Suppressor macrophage treated with lipopolysaccharide for 1 hour (primary cell): ENCODE measurements at regions not wholly inside any gene's neighbourhood (a gene's known extent, or its start where the extent isn't known, plus 50 kb on each side); places are given as distances from the start of the nearest gene placed in this dataset.
"Not testable (repeated sequence)": the region's sequence is repeated elsewhere in the genome, so short reads cannot be mapped to it uniquely, and the experiment has no call there.

Experiments used
- DNase-seq, 3 donors: peaks; one replicate each; pipeline ENCODE4 v3.0.0-alpha.2; 2020 to 2022

GRCh38 chr2:7649461-7650228 lies 732.4 kb downstream of the RNF144A start:
- DNase-seq = no peak

DNA sequence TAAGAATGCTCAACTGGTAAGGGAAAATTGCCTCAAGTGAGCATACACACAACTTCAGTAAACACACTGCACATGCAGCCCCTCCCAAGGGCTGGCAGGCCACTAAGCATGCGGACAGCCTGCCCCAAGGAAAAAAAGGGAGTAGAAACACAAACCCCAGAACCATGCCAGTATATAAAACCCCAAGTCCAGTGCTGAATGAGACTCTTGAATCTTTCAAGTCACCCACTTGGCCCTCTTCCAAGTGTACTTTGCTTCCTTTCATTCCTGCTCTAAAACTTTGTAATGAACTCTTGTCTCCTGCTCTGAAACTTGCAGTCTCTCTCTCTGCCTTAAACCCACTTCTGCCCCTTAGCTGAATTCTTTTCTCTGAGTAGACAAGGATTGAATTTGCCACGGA lies 736.4 kb downstream of the RNF144A start:
- no peak for DNase-seq

GRCh38 chr2:7655629-7656028 lies 738.4 kb downstream of the RNF144A start:
- no peak for DNase-seq

GRCh38 chr2:7657526-7657925 lies 740.3 kb downstream of the RNF144A start:
- not testable (repeated sequence) for DNase-seq

GRCh38 chr2:7658486-7658885 lies 741.3 kb downstream of the RNF144A start:
- no peak for DNase-seq

- DNase-seq = no peak
These were observed 743.6 kb downstream of the RNF144A start for GRCh38 chr2:7660816-7661215.

GRCh38 chr2:7661502-7661901 lies 744.3 kb downstream of the RNF144A start:
- DNase-seq = no peak

DNA sequence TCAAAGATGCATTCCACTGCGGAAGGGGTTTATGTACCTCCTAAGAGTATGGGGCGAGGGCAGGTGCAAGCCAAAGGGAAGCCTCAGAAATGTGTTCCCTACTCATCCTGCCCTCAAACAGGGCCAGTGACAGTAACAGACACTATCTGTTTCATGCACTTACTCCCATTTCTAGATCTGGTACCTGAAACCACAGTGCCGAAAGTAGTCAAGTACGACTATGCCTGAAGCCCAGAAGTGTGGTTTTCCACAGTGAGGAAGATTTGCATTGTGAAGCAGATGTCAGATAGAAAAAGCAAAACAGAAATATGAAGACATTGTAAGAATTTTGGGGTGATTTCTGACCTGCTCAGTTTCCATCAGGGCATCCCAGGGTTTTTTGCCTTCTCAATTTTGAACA lies 748.7 kb downstream of the RNF144A start:
- DNase-seq = no peak

DNA sequence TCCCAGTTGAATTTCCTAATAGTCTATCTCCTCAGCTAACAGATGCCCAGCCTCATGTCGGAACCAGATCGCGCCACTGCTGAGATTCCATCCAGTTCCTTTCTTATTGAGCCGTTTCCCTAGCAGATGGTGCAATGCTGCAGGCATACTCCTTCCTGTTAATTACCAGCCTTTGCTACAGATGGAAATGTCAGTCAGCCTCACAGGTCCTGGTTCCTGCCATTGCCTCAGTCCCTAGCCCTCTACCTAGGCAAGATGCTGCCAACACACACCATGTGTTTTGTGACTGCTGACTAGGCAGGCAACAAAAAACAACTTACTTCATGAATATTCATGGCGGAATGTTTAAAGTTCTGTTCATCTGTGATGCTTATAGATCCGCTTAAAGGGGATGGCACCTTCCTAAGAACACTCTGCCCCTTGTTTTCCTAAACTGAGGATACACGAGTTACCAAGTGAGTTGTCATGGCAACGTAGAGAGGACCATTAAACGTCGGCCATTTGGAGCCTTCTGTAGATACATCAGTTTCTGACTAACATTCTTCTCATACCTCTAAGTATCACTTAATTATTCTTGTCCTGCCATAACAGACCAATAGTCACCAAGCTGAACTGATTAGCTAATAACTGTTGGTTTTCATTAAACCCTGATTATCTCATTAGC lies 749.5 kb downstream of the RNF144A start:
- DNase-seq = no peak

DNA sequence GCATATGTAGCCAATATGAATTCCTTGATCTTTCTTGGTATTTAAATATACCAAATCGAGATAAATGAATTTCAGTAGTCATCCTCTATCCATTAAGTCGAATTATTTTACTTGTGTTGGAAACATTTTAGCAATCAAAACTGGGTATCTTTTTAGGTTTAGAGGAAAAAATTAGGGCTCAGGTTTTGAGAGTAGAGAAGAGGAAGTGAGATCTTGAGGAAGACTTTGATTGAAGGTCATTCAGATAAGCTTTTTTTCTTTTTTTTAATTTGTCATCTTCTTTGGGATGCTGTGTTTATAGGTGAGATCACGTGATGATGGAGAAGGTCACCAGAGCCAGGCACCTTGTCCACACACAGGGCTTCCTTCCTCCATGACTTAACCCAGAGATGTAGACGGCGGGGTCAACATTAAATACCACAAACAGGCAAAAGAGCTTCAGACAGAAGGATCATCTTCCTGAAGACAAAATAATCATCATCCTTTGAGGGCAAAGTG lies 750.1 kb downstream of the RNF144A start:
- no peak for DNase-seq

- no peak for DNase-seq
These were observed 753.9 kb downstream of the RNF144A start for GRCh38 chr2:7670905-7671641.

DNA sequence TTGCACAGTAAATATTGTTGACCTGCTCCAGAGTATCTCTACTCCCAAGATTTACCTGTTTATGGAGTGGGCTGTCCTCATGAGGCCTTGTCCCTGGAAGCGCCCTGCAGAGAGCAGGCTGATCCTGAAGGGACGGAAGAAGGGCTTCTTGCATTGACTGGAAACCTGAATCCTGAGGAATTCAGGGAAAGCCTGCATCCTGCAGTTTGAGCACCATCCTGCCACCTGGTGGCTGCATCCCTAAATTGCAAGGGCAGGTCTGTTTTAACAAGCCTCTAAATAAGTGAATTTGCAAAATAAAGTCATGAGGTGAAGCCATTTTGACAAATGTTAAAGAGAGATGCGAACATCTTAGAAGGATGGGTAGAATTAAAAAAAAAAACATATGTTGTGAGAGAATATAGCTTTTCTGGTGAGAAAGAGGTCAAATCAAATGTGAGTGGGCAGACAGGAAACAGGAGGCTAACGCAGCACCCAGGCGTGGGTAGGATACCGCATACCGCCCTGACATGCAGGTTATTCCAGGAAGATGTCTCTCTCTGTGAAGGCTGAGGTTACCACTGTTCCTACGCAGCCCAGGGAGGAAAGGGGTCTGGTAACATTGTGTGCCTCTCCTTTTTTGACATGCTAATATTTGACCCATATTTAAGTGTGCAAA lies 754.9 kb downstream of the RNF144A start:
- peak; percentile 63 to 83 (median 77) for DNase-seq

DNA sequence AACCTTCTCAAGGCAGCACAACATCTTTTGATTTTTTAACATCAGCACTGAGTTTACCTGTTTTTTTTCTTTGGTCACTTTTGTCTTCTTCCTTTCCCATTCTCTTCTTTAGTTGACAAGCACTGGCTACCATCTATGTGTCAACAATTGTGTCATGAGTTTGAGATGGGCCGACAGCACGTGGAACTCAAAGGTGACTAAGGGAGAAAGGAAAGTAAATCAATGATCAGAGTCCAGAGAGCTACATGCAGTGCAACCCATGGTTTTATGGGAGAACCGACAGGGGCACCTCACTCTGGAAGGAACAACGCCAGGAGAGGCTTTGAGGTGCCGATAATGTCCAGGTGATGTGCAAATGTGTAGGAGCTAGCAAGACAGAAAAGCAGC lies 755.5 kb downstream of the RNF144A start:
- no peak for DNase-seq

- DNase-seq = no peak
These were observed 755.9 kb downstream of the RNF144A start for GRCh38 chr2:7673101-7673500.

DNA sequence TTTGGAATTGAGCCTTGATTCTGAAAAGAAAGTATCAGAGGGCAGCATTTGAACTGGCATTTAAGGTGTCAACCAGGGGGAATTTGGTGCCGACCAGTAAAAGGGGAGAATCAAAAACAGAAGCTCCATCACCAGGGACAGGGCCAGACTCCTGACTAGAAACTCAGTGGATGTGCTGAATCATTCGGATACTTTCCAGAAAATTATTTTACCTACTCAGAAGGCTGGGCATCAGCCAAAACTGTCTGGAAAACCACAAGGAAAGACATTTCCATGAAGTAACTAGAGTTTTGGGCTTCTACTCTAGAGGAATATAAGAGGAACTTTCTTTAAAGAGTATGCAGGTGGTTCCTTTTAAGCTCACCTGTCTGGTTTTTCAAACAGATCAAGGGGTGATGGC lies 756.6 kb downstream of the RNF144A start:
- no peak for DNase-seq

GRCh38 chr2:7674606-7675005 lies 757.4 kb downstream of the RNF144A start:
- no peak for DNase-seq

DNA sequence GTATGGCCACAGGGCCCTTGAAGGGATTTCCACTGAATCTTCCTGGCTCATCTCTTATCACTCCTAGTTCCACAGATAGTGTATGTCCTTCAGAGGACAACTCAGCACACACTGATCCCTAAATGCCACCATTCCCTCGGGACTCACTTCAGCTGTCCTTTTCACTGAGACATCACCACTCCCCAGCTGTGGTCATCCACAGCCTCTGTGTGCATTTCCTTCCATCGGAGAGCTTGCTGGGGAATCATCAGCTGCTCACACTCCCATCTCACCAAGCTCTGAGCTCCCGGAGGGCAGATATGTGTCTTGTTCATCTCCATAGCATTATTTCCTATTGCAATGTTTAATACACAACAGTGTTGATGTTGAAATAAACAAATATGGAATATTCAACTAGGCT lies 759.5 kb downstream of the RNF144A start:
- DNase-seq = peak in 2 of 3 donors; percentile 27 to 35

GRCh38 chr2:7681881-7682461 lies 764.8 kb downstream of the RNF144A start:
- DNase-seq = no peak

DNA sequence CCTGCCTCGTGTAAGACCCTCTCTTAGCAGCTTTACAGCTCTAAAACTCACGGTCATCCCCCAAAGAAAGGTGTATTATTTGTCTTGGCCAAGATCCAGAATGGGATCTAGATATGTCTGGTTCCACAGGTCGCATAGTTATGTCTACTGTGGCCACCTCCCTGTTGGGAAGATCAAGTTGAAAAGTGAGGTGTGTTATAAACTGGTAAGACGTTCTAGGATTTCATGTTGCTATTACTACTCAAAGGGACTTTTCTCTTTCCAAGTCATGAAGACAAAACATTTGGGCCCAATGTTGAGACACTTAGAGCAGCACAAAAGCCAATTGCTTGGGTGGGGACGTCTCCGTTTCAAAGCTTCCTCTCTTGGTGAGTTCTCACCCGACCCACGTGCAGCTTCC lies 766.0 kb downstream of the RNF144A start:
- DNase-seq = no peak

DNA sequence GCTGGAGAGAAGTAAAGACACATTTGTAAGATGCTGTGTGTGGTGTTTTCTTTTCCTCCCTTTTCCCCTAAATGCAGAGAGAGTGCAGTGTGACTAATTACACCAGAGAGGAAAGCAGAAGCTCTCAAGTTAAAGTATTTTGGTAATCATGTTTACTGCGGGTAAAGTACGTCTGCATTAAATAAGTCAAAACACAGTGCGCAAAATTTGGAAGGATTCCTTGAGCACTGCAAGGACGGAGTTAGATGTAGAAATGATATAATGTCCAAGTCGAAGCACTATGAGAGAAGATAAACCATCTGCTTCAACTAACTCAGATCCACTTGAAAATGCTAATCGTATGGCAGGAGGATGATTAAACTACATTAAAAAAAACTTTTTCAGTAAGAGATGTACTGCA lies 766.5 kb downstream of the RNF144A start:
- no peak for DNase-seq

GRCh38 chr2:7685342-7686015 lies 768.3 kb downstream of the RNF144A start:
- no peak for DNase-seq

DNA sequence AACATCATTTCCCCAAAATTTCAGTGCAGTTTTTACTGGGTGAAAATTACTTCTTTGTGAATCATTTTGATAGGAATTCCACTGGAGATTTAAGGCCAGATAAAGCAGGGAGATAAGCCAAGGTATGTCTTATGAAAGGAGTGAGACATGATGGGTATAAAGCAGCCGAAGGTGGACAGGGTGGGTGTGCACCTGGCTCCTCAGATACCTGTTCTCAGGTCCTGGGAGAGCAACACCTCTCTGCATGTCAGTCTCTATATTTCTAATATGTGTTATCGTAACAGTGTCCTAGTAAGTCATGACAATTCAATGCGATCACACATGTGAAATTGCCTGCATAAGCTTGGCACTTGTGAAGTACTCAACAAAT lies 768.8 kb downstream of the RNF144A start:
- no peak for DNase-seq
